GM12878 (cell line): ENCODE measurements at regions not wholly inside any gene's neighbourhood (a gene's known extent, or its start where the extent isn't known, plus 50 kb on each side); places are given as distances from the start of the nearest gene placed in this dataset.

ENCODE experiments used
- ATAC-seq: fragments of 200-7000 bp; cut with Tn5 transposase; 3 replicates; pipeline ENCODE4 v1.9.1; 2020; ENCODE audit warnings: mild to moderate bottlenecking, moderate library complexity
- BruUV-seq: library from RNA; stranded (reverse); fragments of 400-500 nt; replicated peaks from 2 replicates; lab custom pipeline; 2021; lab: Mats Ljungman, UMichigan
- CTCF ChIA-PET: fragments of 300-600 bp; sonication (Branson Sonifier 250); formaldehyde crosslinking; extraction: SDS; loops from one replicate; lab custom pipeline; 2021; ENCODE audit warnings: inconsistent platforms; lab: Yijun Ruan, JAX
- POLR2A ChIA-PET: fragments of 350-600 bp; formaldehyde crosslinking; extraction: SDS; loops from one replicate; lab custom pipeline; 2021; ENCODE audit warnings: inconsistent platforms; lab: Charles Lee
- RAD21 ChIA-PET: fragments of 300-600 bp; sonication (Branson Sonifier 250); formaldehyde crosslinking; loops from one replicate; lab custom pipeline; 2023; ENCODE audit warnings: antibody characterized with exemption; ENCODE audit not compliant: unreplicated experiment; lab: Charles Lee
- SMC1A ChIA-PET: fragments of 300-600 bp; sonication (Branson Sonifier 250); formaldehyde crosslinking; loops from one replicate; lab custom pipeline; 2023; ENCODE audit not compliant: unreplicated experiment, uncharacterized antibody; lab: Charles Lee
- DNase-seq: peaks from one replicate; pipeline ENCODE4 v3.0.0-alpha.2; 2011; ENCODE audit warnings: low read depth, low spot score
- FAIRE-seq: peaks from 3 replicates; lab custom pipeline; 2011; peaks lifted over from hg19 to GRCh38; lab: Jason Lieb, UNC
- H2AFZ ChIP-seq: 2 replicates; pipeline ENCODE4 v1.6.0; 2011; ENCODE audit warnings: low read depth, low read length, control low read depth; ENCODE audit not compliant: control insufficient read depth
- H3K27ac ChIP-seq: 2 replicates; pipeline ENCODE4 v1.5.1; 2011; ENCODE audit warnings: control low read depth; ENCODE audit not compliant: control insufficient read depth, insufficient read depth
- H3K27me3 ChIP-seq, 2 experiments: replicated peaks in 1 of 2; 2 replicates each; pipeline versions ENCODE4 v1.6.0 to v1.6.1; 2011; ENCODE audit warnings: low read length in 1 of 2; ENCODE audit not compliant: control insufficient read depth in 2 of 2, insufficient read depth in 2 of 2
- H3K36me3 ChIP-seq, 2 experiments: 2 replicates each; pipeline ENCODE4 v1.5.1; 2011; ENCODE audit warnings: low read length in 1 of 2; ENCODE audit not compliant: control insufficient read depth in 2 of 2, insufficient read depth in 2 of 2
- H3K4me1 ChIP-seq: 2 replicates; pipeline ENCODE4 v1.6.1; 2011; ENCODE audit warnings: mild to moderate bottlenecking, low read length, moderate library complexity, mixed read lengths; ENCODE audit not compliant: control insufficient read depth, insufficient read depth
- H3K4me2 ChIP-seq: 2 replicates; pipeline ENCODE4 v1.6.0; 2011; ENCODE audit warnings: control low read depth; ENCODE audit not compliant: control insufficient read depth, insufficient read depth
- H3K4me3 ChIP-seq: fragments of 200-600 bp; sonication (generic); 2 replicates; pipeline ENCODE4 v1.5.1; 2016
- H3K79me2 ChIP-seq: 2 replicates; pipeline ENCODE4 v1.6.0; 2011; ENCODE audit warnings: low read length; ENCODE audit not compliant: control insufficient read depth, insufficient read depth
- H3K9ac ChIP-seq: 2 replicates; pipeline ENCODE4 v1.8.0; 2011; ENCODE audit warnings: low read length, control low read depth, mixed read lengths; ENCODE audit not compliant: control insufficient read depth, insufficient read depth
- H3K9me3 ChIP-seq: replicated peaks from 3 replicates; pipeline ENCODE4 v1.5.1; 2011; ENCODE audit warnings: mild to moderate bottlenecking, low read length; ENCODE audit not compliant: control insufficient read depth, insufficient read depth
- H4K20me1 ChIP-seq: 2 replicates; pipeline ENCODE4 v1.6.0; 2011; ENCODE audit not compliant: control insufficient read depth, insufficient read depth
- CUX1 ChIP-seq: IDR thresholded peaks from 2 replicates; pipeline ENCODE4 v1.6.1; 2012; ENCODE audit warnings: improper control_type of control experiment, low read depth, low read length; ENCODE audit not compliant: insufficient replicate concordance
- ETV6 ChIP-seq, 2 experiments: fragments of 450-650 bp in 1 of 2; IDR thresholded peaks in 1 of 2; conservative IDR thresholded peaks in 1 of 2; 2 replicates each; pipeline ENCODE4 v1.6.1; 2014; ENCODE audit warnings: antibody characterized with exemption in 1 of 2, borderline replicate concordance in 1 of 2, low read depth in 1 of 2, mild to moderate bottlenecking in 1 of 2, moderate library complexity in 1 of 2
- FOS ChIP-seq: IDR thresholded peaks from 3 replicates; pipeline ENCODE4 v1.6.1; 2011; ENCODE audit warnings: borderline replicate concordance; ENCODE audit not compliant: insufficient read length; ENCODE audit errors: extremely low read depth
- HDAC6 ChIP-seq: fragments of 200-600 bp; sonication (generic); IDR thresholded peaks from one replicate; pipeline ENCODE4 v1.8.0; 2017; ENCODE audit warnings: antibody characterized with exemption; ENCODE audit not compliant: unreplicated experiment
- MTA2 ChIP-seq: fragments of 450-650 bp; IDR thresholded peaks from 2 replicates; pipeline ENCODE4 v1.6.1; 2016; ENCODE audit warnings: low read depth, mild to moderate bottlenecking, moderate library complexity
- NBN ChIP-seq: fragments of 450-650 bp; IDR thresholded peaks from 2 replicates; pipeline ENCODE4 v1.6.1; 2016
- SIX5 ChIP-seq: IDR thresholded peaks from 2 replicates; pipeline ENCODE4 v1.6.1; 2011; ENCODE audit warnings: mild to moderate bottlenecking, low read depth, low read length, moderate library complexity; ENCODE audit not compliant: severe bottlenecking
- SMAD1 ChIP-seq: fragments of 450-650 bp; IDR thresholded peaks from 2 replicates; pipeline ENCODE4 v1.6.1; 2018; ENCODE audit warnings: mild to moderate bottlenecking, low read depth; ENCODE audit not compliant: partially characterized antibody
- SUZ12 ChIP-seq: fragments of 200-600 bp; sonication (generic); IDR thresholded peaks from one replicate; pipeline ENCODE4 v1.6.1; 2018; ENCODE audit warnings: antibody characterized with exemption, mild to moderate bottlenecking; ENCODE audit not compliant: unreplicated experiment
- in situ Hi-C: fragments of 300-500 bp; cut with MboI; formaldehyde crosslinking; loops from 9 replicates; pipeline ENCODE4 v1.14.3; 2018; ENCODE audit warnings: mixed read lengths
- intact Hi-C: fragments of 100-400 bp; cut with micrococcal nuclease; formaldehyde crosslinking; loops from one replicate; pipeline ENCODE4 v1.14.2; 2022; ENCODE audit not compliant: unreplicated experiment
- TF ChIP-seq, protein P1 (sequence below): fragments of 450-650 bp; conservative IDR thresholded peaks from 2 replicates; pipeline ENCODE4 v1.6.1; 2017; ENCODE audit warnings: mild to moderate bottlenecking, moderate library complexity
- TF ChIP-seq, protein P2 (sequence below), 3 experiments: IDR thresholded peaks in 2 of 3; conservative IDR thresholded peaks in 1 of 3; 2 replicates each; pipeline ENCODE4 v1.5.1; 2011; ENCODE audit warnings: low read depth in 3 of 3, low read length in 3 of 3, mild to moderate bottlenecking in 3 of 3, control low read depth in 2 of 3, moderate library complexity in 2 of 3, inconsistent platforms in 1 of 3, mixed read lengths in 1 of 3; ENCODE audit not compliant: control insufficient read depth in 2 of 3, insufficient read depth in 1 of 3; ENCODE audit errors: extremely low read depth in 1 of 3

- no peak for ATAC-seq
- ChIA-PET CTCF (no interaction called here), SMC1A (no interaction called here), POLR2A (no interaction called here), RAD21 (no interaction called here)
- no peak for DNase-seq
- FAIRE-seq, result no peak
- Histone ChIP-seq H3K79me2 (no peaks in the 10 kb centered on the region), H2AFZ (no peak overlapping the region), H3K27ac (no peak overlapping the region), H4K20me1 (no peaks in the 10 kb centered on the region), H3K27me3 (no peaks in the 10 kb centered on the region), H3K36me3 (no peaks in the 10 kb centered on the region), H3K9ac (no peak overlapping the region), H3K4me3 (no peak overlapping the region), H3K4me2 (no peak overlapping the region), H3K9me3 (no peaks in the 10 kb centered on the region; the same call in 2 of the 3 replicates), H3K4me1 (no peaks in the 10 kb centered on the region)
- BruUV-seq, result no TSS peak
- intact Hi-C loops, result no loop called here
- in situ Hi-C loops, result no loop called here
- TF ChIP-seq, protein P1, sequence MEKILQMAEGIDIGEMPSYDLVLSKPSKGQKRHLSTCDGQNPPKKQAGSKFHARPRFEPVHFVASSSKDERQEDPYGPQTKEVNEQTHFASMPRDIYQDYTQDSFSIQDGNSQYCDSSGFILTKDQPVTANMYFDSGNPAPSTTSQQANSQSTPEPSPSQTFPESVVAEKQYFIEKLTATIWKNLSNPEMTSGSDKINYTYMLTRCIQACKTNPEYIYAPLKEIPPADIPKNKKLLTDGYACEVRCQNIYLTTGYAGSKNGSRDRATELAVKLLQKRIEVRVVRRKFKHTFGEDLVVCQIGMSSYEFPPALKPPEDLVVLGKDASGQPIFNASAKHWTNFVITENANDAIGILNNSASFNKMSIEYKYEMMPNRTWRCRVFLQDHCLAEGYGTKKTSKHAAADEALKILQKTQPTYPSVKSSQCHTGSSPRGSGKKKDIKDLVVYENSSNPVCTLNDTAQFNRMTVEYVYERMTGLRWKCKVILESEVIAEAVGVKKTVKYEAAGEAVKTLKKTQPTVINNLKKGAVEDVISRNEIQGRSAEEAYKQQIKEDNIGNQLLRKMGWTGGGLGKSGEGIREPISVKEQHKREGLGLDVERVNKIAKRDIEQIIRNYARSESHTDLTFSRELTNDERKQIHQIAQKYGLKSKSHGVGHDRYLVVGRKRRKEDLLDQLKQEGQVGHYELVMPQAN, result no peak
- TF ChIP-seq FOS, result no peak
- no peak for TF ChIP-seq ETV6 (conservative IDR thresholded peaks at IDR 0.05 in 1 of 2, IDR thresholded peaks at IDR 0.05 in 1 of 2; ENCODE audit: borderline replicate concordance in 1 of 2, low read depth in 1 of 2)
- TF ChIP-seq, protein P2, sequence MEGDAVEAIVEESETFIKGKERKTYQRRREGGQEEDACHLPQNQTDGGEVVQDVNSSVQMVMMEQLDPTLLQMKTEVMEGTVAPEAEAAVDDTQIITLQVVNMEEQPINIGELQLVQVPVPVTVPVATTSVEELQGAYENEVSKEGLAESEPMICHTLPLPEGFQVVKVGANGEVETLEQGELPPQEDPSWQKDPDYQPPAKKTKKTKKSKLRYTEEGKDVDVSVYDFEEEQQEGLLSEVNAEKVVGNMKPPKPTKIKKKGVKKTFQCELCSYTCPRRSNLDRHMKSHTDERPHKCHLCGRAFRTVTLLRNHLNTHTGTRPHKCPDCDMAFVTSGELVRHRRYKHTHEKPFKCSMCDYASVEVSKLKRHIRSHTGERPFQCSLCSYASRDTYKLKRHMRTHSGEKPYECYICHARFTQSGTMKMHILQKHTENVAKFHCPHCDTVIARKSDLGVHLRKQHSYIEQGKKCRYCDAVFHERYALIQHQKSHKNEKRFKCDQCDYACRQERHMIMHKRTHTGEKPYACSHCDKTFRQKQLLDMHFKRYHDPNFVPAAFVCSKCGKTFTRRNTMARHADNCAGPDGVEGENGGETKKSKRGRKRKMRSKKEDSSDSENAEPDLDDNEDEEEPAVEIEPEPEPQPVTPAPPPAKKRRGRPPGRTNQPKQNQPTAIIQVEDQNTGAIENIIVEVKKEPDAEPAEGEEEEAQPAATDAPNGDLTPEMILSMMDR (IDR thresholded peaks at IDR 0.05 in 2 of 3, conservative IDR thresholded peaks at IDR 0.05 in 1 of 3; ENCODE audit: control insufficient read depth in 2 of 3, extremely low read depth in 1 of 3, insufficient read depth in 1 of 3, low read depth in 3 of 3, low read length in 3 of 3), result no peak
- TF ChIP-seq SIX5, result no peak
- no peak for TF ChIP-seq NBN
- TF ChIP-seq MTA2, result no peak
- TF ChIP-seq CUX1, result no peak
- no peak for TF ChIP-seq SMAD1
- no peak for TF ChIP-seq HDAC6
- no peak for TF ChIP-seq SUZ12
Observed at GRCh38 chr1:34671887-34672286, 83.0 kb upstream of the GJB5 start.
